Lower leg skin (tissue), 3 donors: ENCODE measurements at regions not wholly inside any gene's neighbourhood (a gene's known extent, or its start where the extent isn't known, plus 50 kb on each side); places are given as distances from the start of the nearest gene placed in this dataset.

Experiments used
- CTCF ChIP-seq, 3 donors: fragments of 450-650 bp; IDR thresholded peaks; one replicate each; pipeline ENCODE4 v1.5.1; 2016; ENCODE audit warnings: antibody characterized with exemption in 3 of 3, mild to moderate bottlenecking in 3 of 3, moderate library complexity in 2 of 3
- POLR2A ChIP-seq, 2 donors: fragments of 450-650 bp; IDR thresholded peaks; one replicate each; pipeline ENCODE4 v1.6.1; 2016 to 2017; ENCODE audit warnings: antibody characterized with exemption in 2 of 2, mild to moderate bottlenecking in 1 of 2, moderate library complexity in 1 of 2

- TF ChIP-seq CTCF (IDR thresholded peaks at IDR 0.05) (no peak), POLR2A (IDR thresholded peaks at IDR 0.05) (no peak)
These were observed 213.2 kb upstream of the RHOBTB1 start for GRCh38 chr10:61157182-61157581.
